Sigmoid colon (tissue), 6 donors: ENCODE measurements at regions not wholly inside any gene's neighbourhood (a gene's known extent, or its start where the extent isn't known, plus 50 kb on each side); places are given as distances from the start of the nearest gene placed in this dataset.

Source experiments
- DNase-seq: peaks from one replicate; pipeline ENCODE4 v3.0.0-alpha.2; 2019
- H3K27ac ChIP-seq, 4 donors: fragments of 200-600 bp; sonication (generic); one replicate each; pipeline ENCODE4 v1.5.1; 2016 to 2019; ENCODE audit warnings: mild to moderate bottlenecking in 1 of 4
- H3K27me3 ChIP-seq, 3 donors: fragments of 200-600 bp; sonication (generic); one replicate each; pipeline ENCODE4 v1.5.1; 2019; ENCODE audit warnings: mild to moderate bottlenecking in 1 of 3
- H3K36me3 ChIP-seq, 4 donors: fragments of 200-600 bp; sonication (generic); one replicate each; pipeline ENCODE4 v1.5.1; 2016 to 2019
- H3K4me1 ChIP-seq, 4 donors: fragments of 200-600 bp; sonication (generic); one replicate each; pipeline ENCODE4 v1.5.1; 2017 to 2019
- H3K4me3 ChIP-seq, 4 donors: fragments of 200-600 bp; sonication (generic); one replicate each; pipeline ENCODE4 v1.5.1; 2017 to 2019; ENCODE audit warnings: mild to moderate bottlenecking in 2 of 4, moderate library complexity in 1 of 4
- H3K9me3 ChIP-seq, 4 donors: fragments of 200-600 bp in 3 of 4; sonication (generic) in 3 of 4; one replicate each; pipeline versions ENCODE4 v1.5.1 to v1.6.1; 2013 to 2019
- CTCF ChIP-seq, 4 experiments: fragments of 450-650 bp in 3 of 4; fragments of 200-600 bp in 1 of 4; IDR thresholded peaks; one replicate each; pipeline ENCODE4 v1.5.1; 2016 to 2019; ENCODE audit warnings: antibody characterized with exemption in 4 of 4, mild to moderate bottlenecking in 3 of 4, moderate library complexity in 2 of 4
- EP300 ChIP-seq, 4 donors: sonication (generic); formaldehyde crosslinking; IDR thresholded peaks; one replicate each; pipeline ENCODE4 v1.6.1; 2017; ENCODE audit warnings: antibody characterized with exemption in 4 of 4
- POLR2A ChIP-seq, 2 donors: fragments of 450-650 bp; IDR thresholded peaks; one replicate each; pipeline ENCODE4 v1.6.1; 2016; ENCODE audit warnings: antibody characterized with exemption in 2 of 2, mild to moderate bottlenecking in 2 of 2, moderate library complexity in 2 of 2
- POLR2AphosphoS5 ChIP-seq, 4 donors: sonication (generic); formaldehyde crosslinking; IDR thresholded peaks; one replicate each; pipeline ENCODE4 v1.6.1; 2017; ENCODE audit warnings: antibody characterized with exemption in 4 of 4
- WGBS, 2 donors: extraction: QIAGEN DNeasy Blood & Tissue Kit; methylation state at CpG; one replicate each; pipeline ENCODE4 v1.1.7; 2013; 5-methylcytosine and 5-hydroxymethylcytosine counted together
- intact Hi-C: fragments of 100-400 bp; cut with DNase I; formaldehyde crosslinking; loops from one replicate; pipeline ENCODE4 v1.15.1; 2023
- donor health status: healthy with polysubstance abuse.
- donor health status: healthy.

DNA sequence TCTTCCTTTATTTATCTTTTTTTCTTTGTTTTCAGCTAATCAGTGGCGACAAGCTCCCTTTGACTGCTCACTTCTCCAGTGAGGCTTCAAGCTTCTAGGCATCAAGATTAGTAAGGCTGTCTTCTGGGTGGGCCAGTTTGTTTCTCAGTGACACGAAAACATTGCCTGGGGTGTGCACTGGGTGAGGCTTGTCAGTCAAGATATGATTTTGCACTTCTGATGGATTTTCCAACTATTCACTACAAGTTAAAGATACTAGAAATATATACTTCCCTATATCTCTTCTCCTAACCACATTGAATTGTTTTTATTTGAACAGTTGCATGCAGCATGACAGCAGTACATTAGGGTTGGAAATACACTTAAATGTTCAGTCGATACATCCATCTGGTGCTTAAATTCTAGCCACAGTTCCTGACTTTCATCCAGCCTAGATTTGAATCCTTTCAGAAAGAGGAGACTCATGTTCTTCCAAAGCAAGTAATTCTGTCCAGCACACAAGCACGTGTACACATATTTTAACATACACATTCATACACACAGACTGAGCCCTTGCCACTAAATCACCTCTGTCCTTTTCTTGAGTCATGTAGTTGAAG, 275.6 kb upstream of the NOVA1 start:
- Histone ChIP-seq H3K27me3 (no peaks in the 10 kb centered on the region), H3K9me3 (no peaks in the 10 kb centered on the region), H3K27ac (peak overlapping the region in 1 of 4 donors; percentile 28), H3K4me1 (peaks cover 0 to 25% (median 20%) of the 10 kb centered on the region in 4 donors), H3K4me3 (no peak overlapping the region), H3K36me3 (no peaks in the 10 kb centered on the region)
- 79 to 84% methylated on average over 4 of the region's 4 CpGs for WGBS, 2 donors
- TF ChIP-seq POLR2A (IDR thresholded peaks at IDR 0.05) = no peak
- TF ChIP-seq POLR2AphosphoS5 (IDR thresholded peaks at IDR 0.05) = no peak
- no peak for TF ChIP-seq EP300 (IDR thresholded peaks at IDR 0.05)
- no peak for TF ChIP-seq CTCF (IDR thresholded peaks at IDR 0.05)
- intact Hi-C loops = no loop called here
- no peak for DNase-seq

DNA sequence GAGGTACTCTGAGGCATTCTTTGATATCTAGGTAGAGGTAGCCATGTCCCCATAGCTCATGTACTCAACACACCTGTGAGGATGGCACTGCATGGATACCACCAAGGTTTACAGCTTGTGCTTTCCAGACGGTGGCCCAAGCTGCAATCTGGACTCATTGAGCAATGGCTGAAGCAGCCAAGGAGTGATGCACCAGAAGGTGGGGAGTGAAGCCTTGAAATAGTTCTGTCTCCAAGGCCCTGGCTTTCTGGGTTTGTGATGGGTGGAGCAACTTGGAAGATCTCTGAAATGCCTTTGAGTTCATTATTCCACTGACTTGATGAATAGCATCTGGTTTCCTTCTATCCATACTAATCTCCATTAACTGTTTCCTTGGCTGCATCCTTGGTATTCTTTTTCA, 290.0 kb upstream of the NOVA1 start:
- no peaks in the 10 kb centered on the region for H3K9me3 ChIP-seq
- no peaks in the 10 kb centered on the region for H3K36me3 ChIP-seq
- TF ChIP-seq POLR2AphosphoS5 (IDR thresholded peaks at IDR 0.05) (no peak), EP300 (IDR thresholded peaks at IDR 0.05) (no peak), CTCF (IDR thresholded peaks at IDR 0.05) (no peak), POLR2A (IDR thresholded peaks at IDR 0.05) (no peak)
- peak; percentile 77 for DNase-seq
- H3K4me1 ChIP-seq = no peaks in the 10 kb centered on the region
- no peaks in the 10 kb centered on the region for H3K27me3 ChIP-seq
- no peak overlapping the region for H3K4me3 ChIP-seq
- 70 to 87% methylated on average over 1 of the region's 1 CpG for WGBS, 2 donors
- intact Hi-C loops = no loop called here
- H3K27ac ChIP-seq = peak overlapping the region in 1 of 4 donors; percentile 45

- Histone ChIP-seq H3K9me3 (no peaks in the 10 kb centered on the region), H3K4me1 (no peaks in the 10 kb centered on the region), H3K36me3 (no peaks in the 10 kb centered on the region), H3K27me3 (no peaks in the 10 kb centered on the region), H3K27ac (peak overlapping the region in 1 of 4 donors; percentile 45), H3K4me3 (no peak overlapping the region)
- intact Hi-C loops = no loop called here
- TF ChIP-seq POLR2A (IDR thresholded peaks at IDR 0.05) (no peak), CTCF (IDR thresholded peaks at IDR 0.05) (no peak), EP300 (IDR thresholded peaks at IDR 0.05) (no peak), POLR2AphosphoS5 (IDR thresholded peaks at IDR 0.05) (no peak)
- WGBS, 2 donors = 82 to 83% methylated on average over 1 of the region's 1 CpG
- DNase-seq = no peak
These were observed 290.8 kb upstream of the NOVA1 start for GRCh38 chr14:26888592-26888991.

DNA sequence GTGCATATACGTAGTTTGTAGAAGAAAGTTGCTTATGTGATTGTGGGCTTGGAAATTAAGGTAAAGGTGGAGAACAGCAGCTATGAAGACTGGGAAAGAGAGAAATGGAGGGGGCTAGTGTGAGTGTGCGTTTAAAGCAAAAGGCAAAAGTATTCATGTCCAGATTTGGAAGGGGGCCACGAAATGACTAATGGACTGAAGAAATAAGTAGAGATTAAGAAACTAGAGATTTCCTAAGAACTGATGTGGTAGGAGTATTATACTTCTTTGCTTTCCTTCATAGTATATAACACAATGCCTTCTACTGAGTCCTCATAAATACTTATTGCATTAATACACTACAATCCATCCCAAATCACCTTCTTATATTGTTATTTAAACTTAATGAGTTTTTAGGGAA, 298.6 kb upstream of the NOVA1 start:
- Histone ChIP-seq H3K9me3 (peaks cover 0 to 4% (median under 1%) of the 10 kb centered on the region in 4 donors), H3K4me1 (no peaks in the 10 kb centered on the region), H3K4me3 (no peak overlapping the region), H3K27me3 (no peaks in the 10 kb centered on the region), H3K27ac (no peak overlapping the region), H3K36me3 (no peaks in the 10 kb centered on the region)
- peak; percentile 63 for DNase-seq
- WGBS, 2 donors = 74 to 87% methylated on average over 3 of the region's 3 CpGs
- no peak for TF ChIP-seq POLR2A (IDR thresholded peaks at IDR 0.05)
- intact Hi-C loops = no loop called here

DNA sequence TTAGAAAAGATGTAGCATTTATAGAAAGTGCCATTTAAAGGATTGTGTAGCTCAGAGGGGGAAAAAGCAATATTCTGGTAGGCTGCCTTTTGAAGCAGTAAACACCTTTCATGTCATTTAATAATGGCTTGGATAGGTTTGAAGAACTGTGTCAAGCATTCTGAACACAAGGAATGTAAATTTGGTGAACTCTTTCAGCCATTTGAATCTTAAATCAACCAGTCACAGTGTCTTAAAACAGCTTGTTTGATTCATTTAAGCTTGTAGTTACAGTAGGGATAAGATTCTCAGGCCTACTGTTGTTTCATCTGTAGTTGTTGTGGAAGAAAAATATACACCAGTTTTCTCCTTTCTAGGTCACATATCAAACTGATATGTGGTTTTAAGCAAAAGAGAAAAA, 299.4 kb upstream of the NOVA1 start:
- Histone ChIP-seq H3K4me1 (no peaks in the 10 kb centered on the region), H3K9me3 (peaks cover 0 to 4% (median under 1%) of the 10 kb centered on the region in 4 donors), H3K27ac (no peak overlapping the region), H3K27me3 (no peaks in the 10 kb centered on the region), H3K36me3 (no peaks in the 10 kb centered on the region), H3K4me3 (no peak overlapping the region)
- DNase-seq = no peak
- intact Hi-C loops = no loop called here
- TF ChIP-seq POLR2A (IDR thresholded peaks at IDR 0.05) = no peak
- no peak for TF ChIP-seq POLR2AphosphoS5 (IDR thresholded peaks at IDR 0.05)
- no peak for TF ChIP-seq EP300 (IDR thresholded peaks at IDR 0.05)
- no peak for TF ChIP-seq CTCF (IDR thresholded peaks at IDR 0.05)
